ENCODE measurements at regions not wholly inside any gene's neighbourhood (a gene's known extent, or its start where the extent isn't known, plus 50 kb on each side); places are given as distances from the start of the nearest gene placed in this dataset.
A peak's percentile ranks its signal among the peaks of the same experiment; 100 is the strongest.

GRCh38 chr14:76708028-76708427 is 53.2 kb upstream of the VASH1 start:
- Histone ChIP-seq H3K27me3 (ENCODE audit: control insufficient read depth, insufficient read depth, low read length) (no peaks in the 10 kb centered on the region), H3K36me3 (ENCODE audit: control insufficient read depth, insufficient read depth, low read length) (no peaks in the 10 kb centered on the region), H3K4me1 (ENCODE audit: control insufficient read depth, insufficient read depth, low read length) (no peaks in the 10 kb centered on the region), H3K4me3 (ENCODE audit: low read length) (no peak overlapping the region), H3K27ac (ENCODE audit: low read length) (no peak overlapping the region), H3K9me3 (replicated peaks; ENCODE audit: control insufficient read depth, low read depth, low read length) (no peaks in the 10 kb centered on the region)
- DNase-seq, result no peak
- WGBS (ENCODE audit: insufficient coverage), result 61% methylated on average over 3 of the region's 6 CpGs

GRCh38 chr14:76708771-76709170 is 52.5 kb upstream of the VASH1 start:
- no CpG with 5 or more reads among the region's 8 CpGs for WGBS (ENCODE audit: insufficient coverage)
- H3K27me3 ChIP-seq (ENCODE audit: control insufficient read depth, insufficient read depth, low read length), result no peaks in the 10 kb centered on the region
- H3K4me1 ChIP-seq (ENCODE audit: control insufficient read depth, insufficient read depth, low read length), result no peaks in the 10 kb centered on the region
- DNase-seq, result no peak
- H3K36me3 ChIP-seq (ENCODE audit: control insufficient read depth, insufficient read depth, low read length), result no peaks in the 10 kb centered on the region
- H3K4me3 ChIP-seq (ENCODE audit: low read length), result no peak overlapping the region
- no peak overlapping the region for H3K27ac ChIP-seq (ENCODE audit: low read length)
- H3K9me3 ChIP-seq (replicated peaks; ENCODE audit: control insufficient read depth, low read depth, low read length), result no peaks in the 10 kb centered on the region

- H3K27ac ChIP-seq (ENCODE audit: low read length), result no peak overlapping the region
- WGBS (ENCODE audit: insufficient coverage), result 17% methylated on average over 1 of the region's 13 CpGs
- H3K36me3 ChIP-seq (ENCODE audit: control insufficient read depth, insufficient read depth, low read length), result no peaks in the 10 kb centered on the region
- peaks cover 6% of the 10 kb centered on the region for H3K4me1 ChIP-seq (ENCODE audit: control insufficient read depth, insufficient read depth, low read length)
- H3K27me3 ChIP-seq (ENCODE audit: control insufficient read depth, insufficient read depth, low read length), result no peaks in the 10 kb centered on the region
- peak; percentile 77 for DNase-seq
- no peaks in the 10 kb centered on the region for H3K9me3 ChIP-seq (replicated peaks; ENCODE audit: control insufficient read depth, low read depth, low read length)
- no peak overlapping the region for H3K4me3 ChIP-seq (ENCODE audit: low read length)
Observed at GRCh38 chr14:76710056-76711010, 50.9 kb upstream of the VASH1 start.
